ENCODE measurements at regions not wholly inside any gene's neighbourhood (a gene's known extent, or its start where the extent isn't known, plus 50 kb on each side); places are given as distances from the start of the nearest gene placed in this dataset.

GRCh38 chr13:111407381-111408131, 87.1 kb downstream of the TEX29 start:
- H3K4me3 ChIP-seq (ENCODE audit: insufficient read depth, low read depth, low read length): no peak overlapping the region
- H3K9ac ChIP-seq (ENCODE audit: low read length): no peak overlapping the region
- Mint-ChIP-seq H3K36me3 (ENCODE audit: low read depth, unreplicated experiment) (no peaks in the 10 kb centered on the region), H3K9me3 (ENCODE audit: unreplicated experiment) (no peaks in the 10 kb centered on the region), H3K27ac (ENCODE audit: unreplicated experiment) (no peak overlapping the region), H3K27me3 (ENCODE audit: low read depth, unreplicated experiment) (peaks cover 54% of the 10 kb centered on the region), H3K4me1 (ENCODE audit: low read depth, unreplicated experiment) (peaks cover 4% of the 10 kb centered on the region), H3K4me3 (ENCODE audit: unreplicated experiment) (no peak overlapping the region)
- peaks cover 23% of the 10 kb centered on the region for H3K27me3 ChIP-seq (ENCODE audit: insufficient read depth, low read length)
- TF ChIP-seq CTCF (IDR thresholded peaks at IDR 0.05; ENCODE audit: insufficient read depth, low read depth, low read length) (no peak), EZH2 (IDR thresholded peaks at IDR 0.05; ENCODE audit: insufficient read depth, low read length) (no peak)
- H3K9me3 ChIP-seq (ENCODE audit: insufficient read depth, low read depth, low read length): no peaks in the 10 kb centered on the region
- H3K27ac ChIP-seq (ENCODE audit: low read depth, low read length): no peak overlapping the region
- no peak overlapping the region for H3K4me2 ChIP-seq (ENCODE audit: low read length)
- H3K36me3 ChIP-seq (ENCODE audit: insufficient read depth, low read length): no peaks in the 10 kb centered on the region
- H4K20me1 ChIP-seq (ENCODE audit: insufficient read depth, low read length): no peaks in the 10 kb centered on the region
- H3K79me2 ChIP-seq (ENCODE audit: insufficient read depth, low read length): no peaks in the 10 kb centered on the region
- no peak for DNase-seq (ENCODE audit: low read depth)
- H3K4me1 ChIP-seq (ENCODE audit: insufficient read depth, low read length): no peaks in the 10 kb centered on the region
- H2AFZ ChIP-seq (ENCODE audit: low read depth, low read length): no peak overlapping the region
- no peak for FAIRE-seq

GRCh38 chr13:111409413-111409812, 89.0 kb downstream of the TEX29 start:
- H3K27me3 ChIP-seq (ENCODE audit: insufficient read depth, low read length): peaks cover 31% of the 10 kb centered on the region
- Mint-ChIP-seq H3K27me3 (ENCODE audit: low read depth, unreplicated experiment) (peaks cover 66% of the 10 kb centered on the region), H3K4me3 (ENCODE audit: unreplicated experiment) (no peak overlapping the region), H3K4me1 (ENCODE audit: low read depth, unreplicated experiment) (peaks cover 4% of the 10 kb centered on the region), H3K9me3 (ENCODE audit: unreplicated experiment) (no peaks in the 10 kb centered on the region), H3K36me3 (ENCODE audit: low read depth, unreplicated experiment) (no peaks in the 10 kb centered on the region), H3K27ac (ENCODE audit: unreplicated experiment) (no peak overlapping the region)
- no peak overlapping the region for H2AFZ ChIP-seq (ENCODE audit: low read depth, low read length)
- no peak overlapping the region for H3K4me3 ChIP-seq (ENCODE audit: insufficient read depth, low read depth, low read length)
- no peaks in the 10 kb centered on the region for H3K4me1 ChIP-seq (ENCODE audit: insufficient read depth, low read length)
- TF ChIP-seq CTCF (IDR thresholded peaks at IDR 0.05; ENCODE audit: insufficient read depth, low read depth, low read length) (no peak), EZH2 (IDR thresholded peaks at IDR 0.05; ENCODE audit: insufficient read depth, low read length) (no peak)
- no peaks in the 10 kb centered on the region for H4K20me1 ChIP-seq (ENCODE audit: insufficient read depth, low read length)
- no peak overlapping the region for H3K27ac ChIP-seq (ENCODE audit: low read depth, low read length)
- H3K79me2 ChIP-seq (ENCODE audit: insufficient read depth, low read length): no peaks in the 10 kb centered on the region
- FAIRE-seq (no peak), DNase-seq (ENCODE audit: low read depth) (no peak)
- H3K4me2 ChIP-seq (ENCODE audit: low read length): no peak overlapping the region
- no peaks in the 10 kb centered on the region for H3K36me3 ChIP-seq (ENCODE audit: insufficient read depth, low read length)
- H3K9ac ChIP-seq (ENCODE audit: low read length): no peak overlapping the region
- H3K9me3 ChIP-seq (ENCODE audit: insufficient read depth, low read depth, low read length): no peaks in the 10 kb centered on the region
